ENCODE measurements at regions not wholly inside any gene's neighbourhood (a gene's known extent, or its start where the extent isn't known, plus 50 kb on each side); places are given as distances from the start of the nearest gene placed in this dataset.
"Not testable (repeated sequence)": the region's sequence is repeated elsewhere in the genome, so short reads cannot be mapped to it uniquely, and the experiment has no call there.

GRCh38 chr16:75780669-75781068 is 54.4 kb upstream of the CPHXL start:
- no peak for DNase-seq (ENCODE audit: low spot score)

- no peak for DNase-seq (ENCODE audit: low spot score)
These were observed 55.5 kb upstream of the CPHXL start for GRCh38 chr16:75781683-75782343.

- DNase-seq (ENCODE audit: low spot score) = no peak
These were observed 61.1 kb upstream of the CPHXL start for GRCh38 chr16:75787440-75787839.

GRCh38 chr16:75789237-75789636 is 62.9 kb upstream of the CPHXL start:
- peak; percentile 61 for DNase-seq (ENCODE audit: low spot score)

- DNase-seq (ENCODE audit: low spot score) = no peak
These were observed 66.6 kb upstream of the CPHXL start for GRCh38 chr16:75792771-75793492.

GRCh38 chr16:75793641-75794040 is 67.4 kb upstream of the CPHXL start:
- no peak for DNase-seq (ENCODE audit: low spot score)

GRCh38 chr16:75794426-75794825 is 68.1 kb upstream of the CPHXL start:
- DNase-seq (ENCODE audit: low spot score) = no peak

- no peak for DNase-seq (ENCODE audit: low spot score)
These were observed 72.4 kb upstream of the CPHXL start for GRCh38 chr16:75798714-75799113.

GRCh38 chr16:75801307-75801706 is 75.0 kb upstream of the CPHXL start:
- no peak for DNase-seq (ENCODE audit: low spot score)

- no peak for DNase-seq (ENCODE audit: low spot score)
These were observed 77.5 kb upstream of the CPHXL start for GRCh38 chr16:75803753-75804152.

- no peak for DNase-seq (ENCODE audit: low spot score)
These were observed 78.1 kb upstream of the CPHXL start for GRCh38 chr16:75804368-75804767.

- DNase-seq (ENCODE audit: low spot score) = no peak
These were observed 79.7 kb upstream of the CPHXL start for GRCh38 chr16:75805946-75806345.

- no peak for DNase-seq (ENCODE audit: low spot score)
These were observed 80.2 kb upstream of the CPHXL start for GRCh38 chr16:75806487-75806886.

- no peak for DNase-seq (ENCODE audit: low spot score)
These were observed 84.1 kb upstream of the CPHXL start for GRCh38 chr16:75810342-75810741.

- DNase-seq (ENCODE audit: low spot score) = no peak
These were observed 84.8 kb upstream of the CPHXL start for GRCh38 chr16:75811020-75811634.

- no peak for DNase-seq (ENCODE audit: low spot score)
These were observed 92.2 kb upstream of the CPHXL start for GRCh38 chr16:75818491-75818890.

- DNase-seq (ENCODE audit: low spot score) = no peak
These were observed 94.4 kb upstream of the CPHXL start for GRCh38 chr16:75820672-75821071.

- DNase-seq (ENCODE audit: low spot score) = no peak
These were observed 94.8 kb upstream of the CPHXL start for GRCh38 chr16:75821117-75821516.

- DNase-seq (ENCODE audit: low spot score) = not testable (repeated sequence)
These were observed 99.5 kb upstream of the CPHXL start for GRCh38 chr16:75825750-75826149.

- not testable (repeated sequence) for DNase-seq (ENCODE audit: low spot score)
These were observed 101.2 kb upstream of the CPHXL start for GRCh38 chr16:75827372-75828038.

- not testable (repeated sequence) for DNase-seq (ENCODE audit: low spot score)
These were observed 107.1 kb upstream of the CPHXL start for GRCh38 chr16:75833385-75833784.

- no peak for DNase-seq (ENCODE audit: low spot score)
These were observed 110.2 kb upstream of the CPHXL start for GRCh38 chr16:75836347-75837010.

Data from AG20443 (cell line).